ENCODE measurements at regions not wholly inside any gene's neighbourhood (a gene's known extent, or its start where the extent isn't known, plus 50 kb on each side); places are given as distances from the start of the nearest gene placed in this dataset.

DNA sequence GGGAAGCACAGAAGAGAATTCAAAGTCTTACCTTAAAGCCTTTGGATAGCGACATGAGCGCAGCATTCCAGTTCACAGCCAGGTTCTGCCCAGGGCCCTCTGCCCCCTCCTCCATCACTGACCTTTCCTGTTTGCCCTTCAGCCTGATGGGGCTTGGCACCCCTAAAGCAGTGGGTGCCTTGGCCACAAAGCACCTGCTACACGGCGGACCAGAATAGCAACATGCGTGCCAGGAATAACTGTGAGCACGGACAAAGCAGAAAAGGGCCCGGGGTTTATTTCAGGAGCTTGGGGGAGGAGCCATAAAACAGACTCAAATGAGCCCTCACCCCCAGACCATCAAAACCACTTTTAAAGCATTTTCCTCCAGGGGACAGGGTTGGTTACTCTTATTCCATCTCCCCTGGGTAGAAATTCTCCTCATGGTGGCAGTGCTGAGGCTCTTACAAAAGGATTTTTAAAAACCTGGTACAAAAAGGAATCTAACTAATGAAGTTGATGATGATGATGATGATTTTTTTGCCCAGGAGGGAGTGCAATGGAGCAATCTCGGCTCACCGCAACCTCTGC lies 135.4 kb downstream of the KLF13 start:
- TF ChIP-seq, protein P1, sequence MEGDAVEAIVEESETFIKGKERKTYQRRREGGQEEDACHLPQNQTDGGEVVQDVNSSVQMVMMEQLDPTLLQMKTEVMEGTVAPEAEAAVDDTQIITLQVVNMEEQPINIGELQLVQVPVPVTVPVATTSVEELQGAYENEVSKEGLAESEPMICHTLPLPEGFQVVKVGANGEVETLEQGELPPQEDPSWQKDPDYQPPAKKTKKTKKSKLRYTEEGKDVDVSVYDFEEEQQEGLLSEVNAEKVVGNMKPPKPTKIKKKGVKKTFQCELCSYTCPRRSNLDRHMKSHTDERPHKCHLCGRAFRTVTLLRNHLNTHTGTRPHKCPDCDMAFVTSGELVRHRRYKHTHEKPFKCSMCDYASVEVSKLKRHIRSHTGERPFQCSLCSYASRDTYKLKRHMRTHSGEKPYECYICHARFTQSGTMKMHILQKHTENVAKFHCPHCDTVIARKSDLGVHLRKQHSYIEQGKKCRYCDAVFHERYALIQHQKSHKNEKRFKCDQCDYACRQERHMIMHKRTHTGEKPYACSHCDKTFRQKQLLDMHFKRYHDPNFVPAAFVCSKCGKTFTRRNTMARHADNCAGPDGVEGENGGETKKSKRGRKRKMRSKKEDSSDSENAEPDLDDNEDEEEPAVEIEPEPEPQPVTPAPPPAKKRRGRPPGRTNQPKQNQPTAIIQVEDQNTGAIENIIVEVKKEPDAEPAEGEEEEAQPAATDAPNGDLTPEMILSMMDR (conservative IDR thresholded peaks at IDR 0.05): no peak; the same call in 1 of the 2 replicates
- no peak for TF ChIP-seq ZFX (IDR thresholded peaks at IDR 0.05)

All from C4-2B (cell line).